ENCODE measurements at regions not wholly inside any gene's neighbourhood (a gene's known extent, or its start where the extent isn't known, plus 50 kb on each side); places are given as distances from the start of the nearest gene placed in this dataset.

- peaks cover 0 to 3% (median 0%) of the 10 kb centered on the region in 3 donors for H3K4me1 ChIP-seq (ENCODE audit: control insufficient read depth in 2 of 3, insufficient read depth in 2 of 3, low read depth in 1 of 3, low read length in 3 of 3)
- H3K27ac ChIP-seq (ENCODE audit: low read depth in 2 of 2, low read length in 2 of 2), result no peak overlapping the region
- intact Hi-C loops (cut with DNase I), result no loop called here
- DNase-seq, result peak in 1 of 5 donors; percentile 37
- H3K27me3 ChIP-seq (ENCODE audit: control insufficient read depth, insufficient read depth, low read length), result no peaks in the 10 kb centered on the region
- no peaks in the 10 kb centered on the region for H3K36me3 ChIP-seq (ENCODE audit: control insufficient read depth in 2 of 3, insufficient read depth in 3 of 3, low read length in 3 of 3)
- H3K9me3 ChIP-seq (ENCODE audit: control insufficient read depth in 2 of 3, insufficient read depth in 1 of 3, low read length in 3 of 3), result no peaks in the 10 kb centered on the region
- peak; percentile 37 for FAIRE-seq
- no peak overlapping the region for H3K9ac ChIP-seq (ENCODE audit: low read length in 3 of 3)
- TF ChIP-seq, protein P1, sequence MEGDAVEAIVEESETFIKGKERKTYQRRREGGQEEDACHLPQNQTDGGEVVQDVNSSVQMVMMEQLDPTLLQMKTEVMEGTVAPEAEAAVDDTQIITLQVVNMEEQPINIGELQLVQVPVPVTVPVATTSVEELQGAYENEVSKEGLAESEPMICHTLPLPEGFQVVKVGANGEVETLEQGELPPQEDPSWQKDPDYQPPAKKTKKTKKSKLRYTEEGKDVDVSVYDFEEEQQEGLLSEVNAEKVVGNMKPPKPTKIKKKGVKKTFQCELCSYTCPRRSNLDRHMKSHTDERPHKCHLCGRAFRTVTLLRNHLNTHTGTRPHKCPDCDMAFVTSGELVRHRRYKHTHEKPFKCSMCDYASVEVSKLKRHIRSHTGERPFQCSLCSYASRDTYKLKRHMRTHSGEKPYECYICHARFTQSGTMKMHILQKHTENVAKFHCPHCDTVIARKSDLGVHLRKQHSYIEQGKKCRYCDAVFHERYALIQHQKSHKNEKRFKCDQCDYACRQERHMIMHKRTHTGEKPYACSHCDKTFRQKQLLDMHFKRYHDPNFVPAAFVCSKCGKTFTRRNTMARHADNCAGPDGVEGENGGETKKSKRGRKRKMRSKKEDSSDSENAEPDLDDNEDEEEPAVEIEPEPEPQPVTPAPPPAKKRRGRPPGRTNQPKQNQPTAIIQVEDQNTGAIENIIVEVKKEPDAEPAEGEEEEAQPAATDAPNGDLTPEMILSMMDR (IDR thresholded peaks at IDR 0.05; ENCODE audit: borderline replicate concordance, extremely low read depth, insufficient read depth), result no peak
- no peak overlapping the region for H3K4me3 ChIP-seq (ENCODE audit: low read length in 3 of 3)
Observed at GRCh38 chr11:95549301-95549700, 240.3 kb downstream of the FAM76B start.

- intact Hi-C loops (cut with DNase I), result no loop called here
- Histone ChIP-seq H3K36me3 (ENCODE audit: control insufficient read depth in 2 of 3, insufficient read depth in 3 of 3, low read length in 3 of 3) (no peaks in the 10 kb centered on the region), H3K9ac (ENCODE audit: low read length in 3 of 3) (no peak overlapping the region), H3K27me3 (ENCODE audit: control insufficient read depth, insufficient read depth, low read length) (no peaks in the 10 kb centered on the region), H3K4me1 (ENCODE audit: control insufficient read depth in 2 of 3, insufficient read depth in 2 of 3, low read depth in 1 of 3, low read length in 3 of 3) (peaks cover 0 to 3% (median 0%) of the 10 kb centered on the region in 3 donors), H3K27ac (ENCODE audit: low read depth in 2 of 2, low read length in 2 of 2) (no peak overlapping the region), H3K4me3 (ENCODE audit: low read length in 3 of 3) (no peak overlapping the region), H3K9me3 (ENCODE audit: control insufficient read depth in 2 of 3, insufficient read depth in 1 of 3, low read length in 3 of 3) (no peaks in the 10 kb centered on the region)
- DNase-seq (no peak), FAIRE-seq (no peak)
- TF ChIP-seq, protein P1 (IDR thresholded peaks at IDR 0.05; ENCODE audit: borderline replicate concordance, extremely low read depth, insufficient read depth), result no peak
Observed at GRCh38 chr11:95548416-95548815, 241.2 kb downstream of the FAM76B start.

- H3K4me3 ChIP-seq (ENCODE audit: low read length in 3 of 3), result no peak overlapping the region
- no peaks in the 10 kb centered on the region for H3K36me3 ChIP-seq (ENCODE audit: control insufficient read depth in 2 of 3, insufficient read depth in 3 of 3, low read length in 3 of 3)
- DNase-seq (no peak), FAIRE-seq (no peak)
- H3K9ac ChIP-seq (ENCODE audit: low read length in 3 of 3), result no peak overlapping the region
- H3K27ac ChIP-seq (ENCODE audit: low read depth in 2 of 2, low read length in 2 of 2), result no peak overlapping the region
- H3K9me3 ChIP-seq (ENCODE audit: control insufficient read depth in 2 of 3, insufficient read depth in 1 of 3, low read length in 3 of 3), result no peaks in the 10 kb centered on the region
- TF ChIP-seq, protein P1 (IDR thresholded peaks at IDR 0.05; ENCODE audit: borderline replicate concordance, extremely low read depth, insufficient read depth), result no peak
- no peaks in the 10 kb centered on the region for H3K27me3 ChIP-seq (ENCODE audit: control insufficient read depth, insufficient read depth, low read length)
- peaks cover 0 to 3% (median 0%) of the 10 kb centered on the region in 3 donors for H3K4me1 ChIP-seq (ENCODE audit: control insufficient read depth in 2 of 3, insufficient read depth in 2 of 3, low read depth in 1 of 3, low read length in 3 of 3)
- intact Hi-C loops (cut with DNase I), result no loop called here
Observed at GRCh38 chr11:95547976-95548375, 241.6 kb downstream of the FAM76B start.

- Histone ChIP-seq H3K4me3 (ENCODE audit: low read length in 3 of 3) (no peak overlapping the region), H3K36me3 (ENCODE audit: control insufficient read depth in 2 of 3, insufficient read depth in 3 of 3, low read length in 3 of 3) (no peaks in the 10 kb centered on the region), H3K9me3 (ENCODE audit: control insufficient read depth in 2 of 3, insufficient read depth in 1 of 3, low read length in 3 of 3) (no peaks in the 10 kb centered on the region), H3K27me3 (ENCODE audit: control insufficient read depth, insufficient read depth, low read length) (no peaks in the 10 kb centered on the region), H3K4me1 (ENCODE audit: control insufficient read depth in 2 of 3, insufficient read depth in 2 of 3, low read depth in 1 of 3, low read length in 3 of 3) (peaks cover 0 to 3% (median 0%) of the 10 kb centered on the region in 3 donors), H3K9ac (ENCODE audit: low read length in 3 of 3) (no peak overlapping the region), H3K27ac (ENCODE audit: low read depth in 2 of 2, low read length in 2 of 2) (no peak overlapping the region)
- FAIRE-seq (no peak), DNase-seq (no peak)
- intact Hi-C loops (cut with DNase I), result no loop called here
- TF ChIP-seq, protein P1 (IDR thresholded peaks at IDR 0.05; ENCODE audit: borderline replicate concordance, extremely low read depth, insufficient read depth), result no peak
Observed at GRCh38 chr11:95547186-95547585, 242.4 kb downstream of the FAM76B start.
